AG08395 (cell line): ENCODE measurements at regions not wholly inside any gene's neighbourhood (a gene's known extent, or its start where the extent isn't known, plus 50 kb on each side); places are given as distances from the start of the nearest gene placed in this dataset.
"Not testable (repeated sequence)": the region's sequence is repeated elsewhere in the genome, so short reads cannot be mapped to it uniquely, and the experiment has no call there.

Experiments used
- DNase-seq: peaks from one replicate; pipeline ENCODE4 v3.0.0; 2012; ENCODE audit warnings: mixed read lengths, low spot score

DNA sequence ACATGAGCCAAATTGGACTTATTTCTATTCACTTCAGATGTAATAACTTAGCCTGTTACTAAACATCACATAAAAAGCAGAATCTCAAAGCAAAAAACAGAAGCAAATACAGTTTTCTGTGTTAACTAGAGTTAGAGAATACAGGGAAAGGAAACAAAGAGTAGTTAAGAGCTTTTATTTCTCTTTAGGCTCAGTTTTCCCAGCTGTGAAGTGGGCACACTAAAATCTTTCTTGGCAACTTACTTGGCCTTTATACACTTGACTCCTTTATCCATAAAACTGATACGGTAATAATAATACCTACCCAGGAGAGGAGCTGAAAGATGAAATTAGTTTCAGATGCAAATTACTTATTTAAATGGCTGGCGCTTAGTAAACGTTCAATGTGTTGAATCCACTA, 132.8 kb upstream of the SPATS2L start:
- no peak for DNase-seq

DNA sequence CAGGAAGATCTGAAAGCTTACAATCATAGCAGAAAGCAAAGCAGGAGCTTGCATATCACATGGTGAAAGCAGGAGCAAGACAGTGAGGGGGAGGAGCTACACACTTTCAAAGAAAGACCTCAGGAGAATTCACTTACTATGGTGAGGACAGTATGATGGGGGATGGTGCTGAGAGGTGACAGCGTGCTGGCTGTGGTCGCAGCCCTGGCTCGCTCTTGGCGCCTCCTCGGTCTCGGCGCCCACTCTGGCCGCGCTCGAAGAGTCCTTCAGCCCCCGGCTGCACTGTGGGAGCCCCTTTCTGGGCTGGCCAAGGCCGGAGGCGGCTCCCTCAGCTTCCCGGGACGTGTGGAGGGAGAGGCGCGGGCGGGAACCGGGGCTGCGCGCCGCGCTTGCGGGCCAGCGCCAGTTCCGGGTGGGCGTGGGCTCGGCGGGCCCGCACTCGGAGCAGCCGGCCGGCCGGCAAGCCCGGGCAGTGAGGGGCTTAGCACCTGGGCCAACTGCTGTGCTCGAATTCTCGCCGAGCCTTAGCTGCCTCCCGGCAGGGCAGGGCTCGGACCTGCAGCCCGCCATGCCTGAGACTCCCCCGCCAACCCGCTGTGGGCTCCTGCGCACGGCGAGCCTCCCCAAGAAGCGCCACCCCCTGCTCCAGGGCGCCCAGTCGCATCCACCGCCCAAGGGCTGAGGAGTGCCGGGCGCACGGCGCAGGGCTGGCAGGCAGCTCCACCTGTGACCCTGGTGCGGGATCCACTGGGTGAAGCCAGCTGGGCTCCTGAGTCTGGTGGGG, 131.9 kb upstream of the SPATS2L start:
- DNase-seq = no peak

DNA sequence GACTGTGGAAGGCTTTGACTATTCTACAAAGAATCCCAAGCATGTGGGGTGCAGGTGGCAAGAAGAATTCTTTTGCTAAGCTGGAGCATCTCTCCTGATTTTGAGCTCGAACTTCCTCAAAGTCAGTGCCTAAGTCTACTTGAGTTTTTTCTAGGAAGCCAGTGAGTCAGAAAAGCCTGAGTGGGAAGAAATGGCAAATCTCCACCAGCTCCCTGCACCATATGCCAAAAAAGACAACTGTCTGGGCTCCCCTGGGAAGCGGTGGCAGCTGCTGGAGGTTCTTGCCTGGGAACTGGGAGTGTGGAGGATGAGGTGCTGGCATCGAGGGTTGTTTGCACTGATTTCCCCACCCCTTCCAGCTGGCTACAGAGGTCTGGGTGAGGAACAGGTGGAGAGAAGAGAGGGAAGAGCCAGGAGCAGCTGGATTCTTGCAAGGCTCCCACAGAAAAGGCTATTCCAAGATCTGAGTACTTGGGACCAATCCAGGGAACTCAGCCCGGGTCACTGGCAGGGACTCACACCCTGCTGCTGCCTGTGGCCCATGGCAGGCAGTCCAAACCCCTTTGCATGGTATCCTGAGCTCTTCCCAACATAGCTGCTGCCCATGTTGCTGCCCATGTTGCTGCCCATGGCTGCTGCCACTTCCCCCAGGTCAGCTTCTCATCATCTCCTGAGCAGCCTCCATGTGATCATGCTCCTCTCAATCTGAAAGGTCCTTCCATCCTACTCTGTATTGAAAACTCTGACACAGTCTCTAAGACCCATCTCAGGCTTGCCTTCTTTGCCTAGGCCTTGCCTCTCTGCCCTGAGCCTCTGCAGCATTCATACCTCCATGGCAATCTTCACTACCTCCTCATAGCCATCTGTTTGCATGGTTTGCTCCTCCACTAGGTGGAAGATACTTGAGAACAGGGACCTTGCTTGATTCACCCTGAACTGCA, 128.3 kb upstream of the SPATS2L start:
- DNase-seq = peak; percentile 48

DNA sequence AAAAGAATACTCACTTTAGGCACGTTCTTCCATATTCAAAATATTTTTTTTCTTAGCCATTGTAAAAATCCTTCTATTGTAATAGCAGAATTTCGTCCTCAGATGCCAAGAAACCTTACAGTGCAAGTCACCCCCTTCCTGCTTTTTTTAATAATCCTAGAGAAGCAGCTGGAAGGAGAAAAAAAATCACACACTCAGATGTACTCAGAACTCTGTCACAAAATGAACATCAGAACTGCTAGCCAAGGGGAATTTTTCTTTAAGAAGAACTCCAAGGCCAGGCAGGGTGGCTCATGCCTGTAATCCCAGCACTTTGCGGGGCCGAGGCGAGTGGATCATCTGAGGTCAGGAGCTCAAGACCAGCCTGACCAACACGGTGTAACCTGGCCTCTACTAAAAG, 127.3 kb upstream of the SPATS2L start:
- DNase-seq = no peak

DNA sequence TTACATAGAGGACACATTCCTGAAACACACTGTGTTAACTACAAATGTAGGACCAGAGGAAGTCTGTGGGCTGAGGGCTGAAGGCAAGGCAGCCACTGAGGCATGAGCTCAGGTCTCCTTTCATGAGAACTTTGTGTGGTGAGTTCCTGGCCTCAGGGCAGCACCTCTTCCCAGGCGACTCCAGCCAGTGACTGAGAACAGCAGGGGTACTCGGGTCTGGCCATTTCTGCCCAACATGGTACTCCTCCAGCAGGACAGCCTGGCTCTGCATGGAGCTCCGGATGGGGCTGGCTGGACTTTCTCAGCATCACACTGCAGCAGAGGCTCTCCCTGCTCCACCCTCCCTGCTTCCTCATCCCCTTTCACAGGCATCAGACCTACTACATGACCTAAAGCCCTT, 125.5 kb upstream of the SPATS2L start:
- no peak for DNase-seq

DNA sequence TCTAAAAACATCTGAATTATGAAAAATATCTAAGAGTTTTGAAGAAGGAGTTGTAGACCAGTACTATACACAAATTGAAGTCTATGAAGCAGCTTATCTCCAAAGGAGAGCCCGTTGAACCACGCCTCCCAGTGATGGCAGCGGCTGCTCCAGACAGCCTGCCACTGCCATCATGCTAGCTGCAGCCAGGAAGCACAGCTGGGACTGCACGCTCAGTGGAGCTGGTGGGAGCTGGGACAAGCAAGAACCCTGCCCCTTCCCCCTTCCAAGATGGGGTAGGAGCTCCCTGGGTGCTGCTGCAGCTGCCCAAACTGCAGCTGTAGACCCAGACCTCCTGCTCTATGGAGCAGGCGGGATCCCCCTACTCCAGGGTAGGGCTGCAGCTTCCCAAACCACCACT, 124.7 kb upstream of the SPATS2L start:
- no peak for DNase-seq

DNA sequence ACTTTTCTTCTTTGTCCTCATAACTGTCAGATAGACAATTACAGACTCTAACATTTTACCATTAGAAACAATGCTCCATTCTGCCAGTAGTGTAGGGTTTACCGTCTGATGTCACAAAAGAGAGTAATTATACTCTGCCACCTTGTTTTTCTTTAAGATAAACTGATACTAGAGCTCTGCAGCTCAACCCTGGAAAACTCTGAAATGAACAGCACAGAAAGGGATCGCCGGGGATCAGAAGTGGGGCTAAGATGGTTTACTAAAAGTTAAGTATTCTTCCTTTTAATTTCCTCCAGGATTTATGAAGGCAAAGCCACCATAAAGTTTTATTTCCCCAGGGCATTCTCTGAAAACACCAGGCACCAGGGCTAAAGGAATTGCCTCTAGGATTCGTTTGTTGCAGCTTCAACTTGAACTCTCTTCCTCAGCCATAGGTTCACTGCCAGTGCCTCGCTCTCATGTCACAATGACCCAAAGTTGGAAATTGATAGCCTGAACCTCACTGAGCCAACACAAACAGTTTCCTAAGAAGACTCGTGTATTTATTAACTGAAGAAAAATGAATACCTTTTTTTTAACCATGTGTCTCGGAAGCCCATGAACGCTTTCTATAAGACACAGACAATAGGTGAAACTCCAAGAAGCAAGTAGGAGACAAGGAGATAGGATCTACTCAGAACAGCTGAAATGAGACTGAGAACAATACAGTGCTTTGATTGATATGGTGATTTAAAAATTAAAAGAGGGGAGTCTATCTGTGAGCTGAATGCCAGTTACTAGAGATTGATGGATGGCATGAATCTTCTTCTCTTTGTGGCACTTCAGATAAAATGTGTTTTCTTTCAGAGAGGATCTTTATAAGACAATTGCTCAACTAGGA, 121.5 kb upstream of the SPATS2L start:
- DNase-seq = no peak

DNA sequence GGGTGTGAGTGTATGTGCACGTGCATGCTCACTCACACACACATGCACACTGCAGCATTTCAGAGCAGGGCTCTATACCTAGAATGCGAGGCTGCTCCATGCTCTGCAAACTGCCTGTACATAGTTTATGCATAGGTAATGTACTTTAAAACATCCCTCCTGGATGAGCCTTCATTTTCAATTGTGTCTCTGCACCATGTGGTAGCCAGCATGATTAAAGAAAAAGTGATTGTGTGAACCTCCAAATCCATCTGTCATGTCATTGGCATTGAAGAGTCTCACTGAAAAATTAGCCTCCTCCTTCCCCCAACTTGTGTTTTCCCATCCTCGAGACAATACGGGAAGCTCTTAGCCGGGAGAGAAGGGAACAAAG, 120.9 kb upstream of the SPATS2L start:
- no peak for DNase-seq

DNA sequence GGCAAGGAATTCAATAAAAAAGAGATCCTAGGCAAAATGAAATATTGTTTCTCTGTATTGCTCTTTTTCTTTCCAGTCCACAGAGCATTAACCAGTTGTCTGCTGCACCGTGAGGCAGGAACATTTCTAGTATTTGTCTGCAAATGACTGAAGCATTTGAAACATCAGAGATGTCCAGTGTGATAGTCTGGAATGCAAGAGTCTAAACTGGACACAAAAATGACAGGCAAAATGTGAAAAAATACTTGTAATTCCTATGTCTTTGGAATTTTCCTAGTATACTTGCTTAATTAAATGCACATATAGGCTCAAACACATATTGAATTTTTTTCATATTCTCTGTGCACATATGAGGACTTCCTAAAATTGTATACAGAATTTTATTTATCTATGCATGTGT, 120.5 kb upstream of the SPATS2L start:
- no peak for DNase-seq

DNA sequence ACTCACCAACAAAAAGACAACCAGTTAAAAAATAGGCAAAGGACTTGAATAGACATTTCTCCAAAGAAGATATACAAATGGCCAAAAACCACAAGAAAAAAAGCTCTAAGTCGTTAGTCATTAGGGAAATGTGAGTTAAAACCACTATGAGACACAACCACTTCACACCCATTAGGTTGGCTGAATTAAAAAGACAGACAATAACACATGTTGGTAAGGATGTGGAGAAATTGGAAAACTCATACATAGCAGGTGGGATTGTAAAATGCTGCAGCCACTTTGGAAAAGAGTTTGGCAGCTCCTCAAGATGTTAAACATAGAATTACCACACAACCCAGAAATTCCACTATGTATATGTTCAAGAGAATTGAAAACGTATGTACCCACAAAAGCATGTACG, 117.6 kb upstream of the SPATS2L start:
- no peak for DNase-seq

DNA sequence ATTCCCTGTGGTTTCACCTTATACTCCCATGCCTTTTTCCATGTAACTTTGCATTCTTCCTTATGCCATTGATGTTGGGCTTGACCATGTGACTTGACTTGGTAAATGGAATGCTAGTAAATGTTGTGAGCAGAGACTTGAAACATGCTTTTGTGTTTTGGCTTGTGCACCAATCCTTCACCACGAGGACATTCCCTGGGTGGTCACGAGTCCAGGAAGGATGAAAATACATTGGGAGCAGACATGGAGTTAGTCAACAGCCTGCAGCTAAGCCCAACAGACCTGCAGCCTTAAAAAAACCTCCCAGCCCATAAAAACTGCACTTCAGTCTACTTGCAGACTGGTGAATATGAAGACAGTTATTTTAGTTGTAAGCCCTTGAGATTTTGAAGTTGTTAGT, 116.5 kb upstream of the SPATS2L start:
- DNase-seq = no peak

DNA sequence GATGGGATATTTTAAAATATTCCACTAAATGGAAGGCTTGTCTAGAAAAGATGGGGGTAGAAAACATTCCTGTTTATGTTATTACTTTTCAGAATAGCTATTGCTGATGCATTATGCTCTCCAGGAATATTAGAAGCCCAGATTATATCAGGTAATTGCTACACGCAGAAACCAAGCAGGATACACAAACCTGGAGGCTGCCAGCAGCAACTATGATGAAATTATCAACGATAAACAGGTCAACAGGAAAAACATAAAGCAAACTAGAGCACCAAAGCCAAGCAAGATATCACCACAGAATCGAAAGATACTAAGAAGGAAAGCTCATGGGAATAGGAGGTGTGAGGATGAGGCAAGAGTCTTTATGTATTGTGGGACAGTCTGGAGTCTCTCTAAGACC, 113.2 kb upstream of the SPATS2L start:
- no peak for DNase-seq

DNA sequence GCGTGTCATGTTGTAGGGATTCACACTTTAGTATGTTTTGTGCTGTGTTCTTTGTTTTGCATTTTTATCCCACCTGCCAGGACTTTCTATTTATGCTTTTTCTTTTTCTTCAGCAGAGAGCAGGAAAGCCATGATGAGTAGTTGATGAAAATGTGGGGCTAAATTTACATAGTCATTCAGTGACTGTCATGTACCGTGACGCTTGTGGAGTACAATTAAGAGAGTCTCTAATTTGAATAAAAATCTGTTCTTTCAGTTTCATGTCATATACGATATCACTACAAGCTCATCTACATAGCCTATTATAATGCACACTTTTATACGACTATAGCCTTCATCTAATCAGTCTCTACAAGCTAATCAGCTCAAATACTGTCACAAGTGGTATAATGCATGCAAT, 112.7 kb upstream of the SPATS2L start:
- DNase-seq = no peak

DNA sequence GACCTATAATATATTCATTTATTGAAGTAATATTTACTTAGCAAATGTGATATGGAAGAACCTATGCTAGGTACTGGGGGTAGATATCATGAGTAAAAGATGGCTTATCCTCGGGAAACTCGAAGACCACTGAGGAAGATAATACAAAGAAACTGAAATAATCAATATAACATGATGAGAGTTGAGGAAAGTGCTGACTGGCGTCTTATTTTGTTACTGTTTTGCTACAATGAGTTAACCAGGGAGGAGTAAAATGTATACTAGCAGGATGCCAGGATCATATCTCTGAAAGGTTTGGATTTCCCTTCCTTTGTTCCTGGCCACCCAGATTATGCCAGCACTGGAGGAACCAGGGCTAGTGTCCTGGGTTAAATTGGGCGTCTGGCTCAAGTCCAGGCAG, 111.7 kb upstream of the SPATS2L start:
- no peak for DNase-seq

DNA sequence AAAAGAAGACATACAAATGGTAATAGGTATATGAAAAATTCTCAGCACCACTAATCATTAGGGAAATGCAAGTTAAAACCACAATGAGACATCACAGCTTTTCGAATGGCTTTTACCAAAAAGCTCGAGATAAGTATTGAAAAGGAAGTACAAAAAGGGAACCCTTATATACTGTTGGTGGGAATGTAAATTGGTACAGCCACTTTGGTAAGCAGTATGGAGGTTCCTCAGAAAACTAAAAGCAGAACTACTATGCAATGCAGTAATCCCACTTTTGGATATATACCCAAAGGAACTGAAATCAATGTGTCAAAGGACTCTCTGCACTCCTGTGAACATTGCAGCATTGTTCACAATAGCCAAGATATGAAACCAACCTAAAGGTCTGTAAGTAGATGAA, 107.5 kb upstream of the SPATS2L start:
- DNase-seq = no peak

DNA sequence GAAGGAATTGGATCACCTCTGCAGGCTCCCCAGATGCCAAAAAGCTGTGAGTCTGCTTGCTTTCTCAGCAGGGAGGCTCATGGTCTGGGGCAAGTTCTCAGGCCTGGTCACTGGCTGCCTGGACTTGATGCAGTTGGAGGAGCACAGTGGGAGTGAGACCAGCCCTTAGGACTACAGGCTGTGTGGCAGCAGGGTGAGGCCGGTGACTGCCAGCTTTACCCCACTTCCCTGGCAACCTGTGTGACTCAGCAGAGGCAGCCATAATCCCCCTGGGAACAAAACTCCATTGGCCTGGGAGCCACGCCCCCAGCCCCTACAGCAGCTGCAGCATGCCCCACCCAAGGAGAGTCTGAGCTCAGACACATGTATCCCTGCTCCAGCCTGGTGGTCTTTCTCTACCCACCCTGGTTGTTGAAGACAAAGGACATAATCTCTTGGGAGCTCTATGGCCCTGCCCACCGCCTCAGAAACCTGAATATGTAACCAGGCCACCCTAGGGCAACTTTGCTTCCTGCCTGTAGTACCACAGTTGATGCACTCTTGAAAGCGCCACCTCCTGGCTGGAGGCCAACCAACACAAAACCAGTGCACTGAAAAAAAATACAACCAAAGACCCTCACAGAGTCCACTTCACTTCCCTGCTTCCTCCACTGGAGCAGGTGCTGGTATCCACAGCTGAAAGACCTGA, 106.8 kb upstream of the SPATS2L start:
- DNase-seq = no peak

DNA sequence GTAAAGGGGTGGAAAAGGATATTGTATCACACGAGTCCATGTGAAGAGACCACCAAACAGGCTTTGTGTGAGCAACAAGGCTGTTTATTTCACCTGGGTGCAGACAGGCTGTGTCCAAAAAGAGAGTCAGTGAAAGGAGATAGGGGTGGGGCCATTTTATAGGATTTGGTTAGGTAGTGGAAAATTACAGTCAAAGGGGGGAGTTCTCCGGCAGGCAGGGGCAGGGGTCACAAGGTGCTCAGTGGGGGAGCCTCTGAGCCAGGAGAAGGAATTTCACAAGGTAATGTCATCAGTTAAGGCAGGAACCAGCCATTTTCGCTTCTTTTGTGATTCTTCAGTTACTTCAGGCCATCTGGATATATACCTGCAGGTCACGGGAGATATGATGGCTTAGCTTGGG, 104.7 kb upstream of the SPATS2L start:
- not testable (repeated sequence) for DNase-seq

DNA sequence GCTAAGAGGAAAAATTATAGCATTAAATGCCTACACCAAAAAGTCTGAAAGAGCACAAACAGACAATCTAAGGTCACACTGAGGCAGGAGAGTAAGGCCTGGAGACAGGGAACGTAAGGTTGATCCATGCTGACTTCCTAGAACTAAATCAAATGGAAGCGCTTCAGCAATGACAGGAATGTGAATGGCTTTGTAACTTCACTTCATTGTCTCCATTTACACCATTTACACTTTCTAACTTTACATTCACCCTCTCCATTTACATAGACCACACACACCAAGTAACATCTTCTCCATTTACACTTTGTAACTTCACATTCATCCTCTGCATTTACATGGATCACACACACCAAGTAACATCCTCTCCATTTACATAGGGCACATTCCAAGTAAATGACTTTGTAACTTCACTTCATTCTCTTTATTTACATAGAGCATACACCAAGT, 103.1 kb upstream of the SPATS2L start:
- DNase-seq = no peak

DNA sequence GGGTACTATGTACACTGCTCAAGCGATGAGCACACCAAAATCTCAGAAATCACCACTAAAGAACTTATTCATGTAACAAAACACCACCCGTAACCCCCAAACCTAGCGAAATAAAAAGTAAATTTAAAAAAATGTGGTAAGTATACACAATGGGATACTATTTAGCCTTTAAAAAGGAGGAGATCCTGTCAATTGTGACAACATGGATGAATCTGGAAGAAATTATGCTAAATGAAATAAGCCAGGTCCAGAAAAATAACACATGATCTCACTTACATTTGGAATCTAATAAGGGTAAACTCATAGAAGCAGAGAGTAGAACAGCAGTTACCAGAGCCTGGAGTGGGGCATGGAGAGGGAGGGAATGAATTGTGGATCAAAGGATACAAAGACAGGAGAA, 98.5 kb upstream of the SPATS2L start:
- DNase-seq = no peak

DNA sequence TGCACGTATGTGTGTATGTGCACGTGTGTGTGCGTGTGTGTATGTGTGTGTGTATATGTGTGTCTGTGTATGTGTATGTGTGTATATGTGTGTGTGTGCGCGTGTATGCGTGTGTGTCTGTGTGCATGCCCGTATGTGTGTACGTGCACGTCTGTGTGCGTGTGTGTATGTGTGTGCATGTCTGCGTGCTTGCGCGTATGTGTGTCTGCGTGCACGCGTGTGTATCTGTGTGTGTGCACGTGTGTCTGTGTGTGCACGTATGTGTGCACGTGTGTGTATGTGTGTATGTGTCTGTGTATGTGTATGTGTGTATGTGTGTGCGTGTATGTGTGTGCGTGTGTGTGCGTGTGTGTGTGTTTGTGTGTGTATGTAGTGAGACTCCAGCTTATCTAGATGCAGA, 97.5 kb upstream of the SPATS2L start:
- DNase-seq = no peak

DNA sequence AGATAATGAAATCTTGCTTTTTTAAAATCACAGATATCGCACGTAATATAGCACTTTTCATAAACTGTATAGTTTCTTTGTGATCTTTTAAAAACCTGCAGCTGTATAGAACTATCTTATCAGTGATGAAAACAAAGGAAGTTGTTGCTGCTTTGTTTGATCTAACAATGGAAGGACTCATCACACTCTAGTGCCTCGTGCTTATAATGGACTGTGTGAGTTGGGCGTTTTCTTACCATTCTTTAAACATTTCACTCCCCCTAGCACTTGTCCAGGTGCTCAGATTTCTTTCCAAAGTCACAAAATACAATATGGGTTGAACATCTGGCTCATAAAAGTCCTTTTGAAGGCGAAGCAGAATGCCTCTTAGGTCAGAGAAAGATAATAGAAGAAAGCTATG, 94.8 kb upstream of the SPATS2L start:
- no peak for DNase-seq
